Esophagus squamous epithelium (tissue), 5 donors: ENCODE measurements at regions not wholly inside any gene's neighbourhood (a gene's known extent, or its start where the extent isn't known, plus 50 kb on each side); places are given as distances from the start of the nearest gene placed in this dataset.

Experiments
- DNase-seq: peaks from one replicate; lab custom pipeline; 2025; lab: John Stamatoyannopoulos, UW
- H3K27ac ChIP-seq, 4 donors: fragments of 200-600 bp; sonication (generic); one replicate each; pipeline ENCODE4 v1.5.1; 2016 to 2019; ENCODE audit warnings: mild to moderate bottlenecking in 1 of 4
- H3K27me3 ChIP-seq, 4 donors: fragments of 200-600 bp; sonication (generic); 1 replicate in 3 of 4; 2 replicates in 1 of 4; pipeline versions ENCODE4 v1.5.1 to v1.6.0; 2017 to 2021; ENCODE audit warnings: antibody characterized with exemption in 1 of 4
- H3K36me3 ChIP-seq, 3 donors: fragments of 200-600 bp; sonication (generic); one replicate each; pipeline ENCODE4 v1.5.1; 2016 to 2019
- H3K4me1 ChIP-seq, 3 donors: fragments of 200-600 bp; sonication (generic); one replicate each; pipeline ENCODE4 v1.5.1; 2017 to 2019
- H3K4me3 ChIP-seq, 4 donors: fragments of 200-600 bp; sonication (generic); 1 replicate in 3 of 4; 2 replicates in 1 of 4; pipeline ENCODE4 v1.5.1; 2016 to 2019; ENCODE audit warnings: mild to moderate bottlenecking in 2 of 4, moderate library complexity in 1 of 4
- H3K9me3 ChIP-seq, 3 donors: fragments of 200-600 bp; sonication (generic); one replicate each; pipeline ENCODE4 v1.5.1; 2016 to 2019
- CTCF ChIP-seq, 6 experiments: fragments of 450-650 bp in 4 of 6; fragments of 200-600 bp in 2 of 6; sonication (generic) in 2 of 6; IDR thresholded peaks; one replicate each; pipeline ENCODE4 v1.5.1; 2016 to 2019; ENCODE audit warnings: antibody characterized with exemption in 6 of 6, mild to moderate bottlenecking in 4 of 6, moderate library complexity in 4 of 6
- POLR2A ChIP-seq, 4 donors: fragments of 450-650 bp; IDR thresholded peaks; one replicate each; pipeline ENCODE4 v1.6.1; 2017; ENCODE audit warnings: antibody characterized with exemption in 4 of 4, mild to moderate bottlenecking in 4 of 4, moderate library complexity in 3 of 4
- WGBS, 2 donors: methylation state at CpG; one replicate each; pipeline ENCODE4 v1.1.5; 2018; 5-methylcytosine and 5-hydroxymethylcytosine counted together
- intact Hi-C: fragments of 100-400 bp; cut with DNase I; formaldehyde crosslinking; loops from one replicate; pipeline ENCODE4 v1.15.0; 2022
- donor health status: DM: yes; HTN: yes; CAD: no.

GRCh38 chr2:129821445-129821844, 158.0 kb upstream of the RAB6C start:
- TF ChIP-seq POLR2A (IDR thresholded peaks at IDR 0.05): no peak
- TF ChIP-seq CTCF (IDR thresholded peaks at IDR 0.05): no peak
- Histone ChIP-seq H3K27me3 (no peaks in the 10 kb centered on the region), H3K36me3 (no peaks in the 10 kb centered on the region), H3K27ac (no peak overlapping the region), H3K4me3 (no peak overlapping the region), H3K4me1 (peaks cover 0 to 18% (median 0%) of the 10 kb centered on the region in 3 donors), H3K9me3 (no peaks in the 10 kb centered on the region)
- WGBS, 2 donors: 50% methylated on average over 1 of the region's 4 CpGs; no CpG with 5 or more reads in 1 of the 2 donors
- DNase-seq: no peak
- intact Hi-C loops: no loop called here

DNA sequence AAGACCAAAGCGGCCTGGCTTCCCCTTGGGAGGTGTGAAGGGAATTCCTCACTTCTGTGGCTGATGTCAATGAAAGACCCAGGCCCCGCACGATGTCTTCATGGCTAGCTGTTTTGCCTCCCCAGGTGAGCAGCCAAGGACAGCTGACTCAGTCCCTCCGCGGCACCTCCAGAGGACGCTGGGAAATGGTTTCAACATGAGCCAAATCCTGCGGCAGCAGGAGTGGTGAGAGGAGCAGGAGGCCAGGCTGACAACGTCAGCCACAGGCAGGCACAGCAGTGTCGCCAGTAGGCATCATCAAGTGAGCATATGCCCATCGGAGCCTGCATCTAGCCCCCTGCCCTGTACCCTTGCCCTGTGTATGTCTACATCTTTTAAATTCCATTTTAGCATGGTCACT, 156.4 kb upstream of the RAB6C start:
- Histone ChIP-seq H3K27me3 (no peaks in the 10 kb centered on the region), H3K36me3 (no peaks in the 10 kb centered on the region), H3K27ac (no peak overlapping the region), H3K4me1 (peaks cover 0 to 24% (median 0%) of the 10 kb centered on the region in 3 donors), H3K4me3 (no peak overlapping the region), H3K9me3 (no peaks in the 10 kb centered on the region)
- 83 to 89% methylated on average over 5 to 7 of the region's 10 CpGs for WGBS, 2 donors
- no peak for DNase-seq
- TF ChIP-seq POLR2A (IDR thresholded peaks at IDR 0.05) (no peak), CTCF (IDR thresholded peaks at IDR 0.05) (no peak)
- intact Hi-C loops: no loop called here

- DNase-seq: no peak
- no peak for TF ChIP-seq POLR2A (IDR thresholded peaks at IDR 0.05)
- no peak for TF ChIP-seq CTCF (IDR thresholded peaks at IDR 0.05)
- Histone ChIP-seq H3K9me3 (peaks cover 0 to 14% (median 9%) of the 10 kb centered on the region in 3 donors), H3K4me3 (no peak overlapping the region), H3K27ac (no peak overlapping the region), H3K27me3 (no peaks in the 10 kb centered on the region), H3K4me1 (peaks cover 0 to 6% (median 0%) of the 10 kb centered on the region in 3 donors), H3K36me3 (no peaks in the 10 kb centered on the region)
- intact Hi-C loops: no loop called here
- 58 to 65% methylated on average over 4 to 9 of the region's 27 CpGs for WGBS, 2 donors
Observed at GRCh38 chr2:129827311-129828090, 152.0 kb upstream of the RAB6C start.

DNA sequence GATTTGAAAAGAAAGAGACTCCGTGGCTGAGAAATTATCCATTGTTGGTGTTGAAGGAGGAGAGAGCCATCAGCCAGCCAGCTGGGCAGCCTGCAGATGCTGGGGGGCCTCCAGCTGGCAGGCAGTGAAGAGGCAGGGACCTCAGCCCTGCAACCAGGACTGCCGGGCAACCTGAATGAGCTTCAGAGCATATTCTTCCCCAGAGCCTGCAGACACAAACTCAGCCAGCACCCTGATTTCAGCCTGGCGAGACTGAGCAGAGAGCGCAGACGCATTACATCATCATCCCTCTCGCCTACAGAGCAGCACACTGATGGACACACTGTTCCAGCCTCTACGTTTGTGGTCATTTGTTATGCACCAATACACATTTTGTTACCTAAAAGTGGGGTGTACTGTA, 150.7 kb upstream of the RAB6C start:
- no peaks in the 10 kb centered on the region for H3K36me3 ChIP-seq
- TF ChIP-seq POLR2A (IDR thresholded peaks at IDR 0.05) (no peak), CTCF (IDR thresholded peaks at IDR 0.05) (no peak)
- peaks cover 0 to 6% (median 0%) of the 10 kb centered on the region in 3 donors for H3K4me1 ChIP-seq
- intact Hi-C loops: no loop called here
- no peak for DNase-seq
- WGBS, 2 donors: 22 to 74% methylated on average over 2 to 7 of the region's 7 CpGs
- H3K27me3 ChIP-seq: no peaks in the 10 kb centered on the region
- H3K4me3 ChIP-seq: no peak overlapping the region
- no peak overlapping the region for H3K27ac ChIP-seq
- peaks cover 0 to 14% (median 9%) of the 10 kb centered on the region in 3 donors for H3K9me3 ChIP-seq

GRCh38 chr2:129829588-129829987, 149.9 kb upstream of the RAB6C start:
- Histone ChIP-seq H3K27me3 (no peaks in the 10 kb centered on the region), H3K4me1 (peaks cover 0 to 6% (median 0%) of the 10 kb centered on the region in 3 donors), H3K36me3 (no peaks in the 10 kb centered on the region), H3K27ac (no peak overlapping the region), H3K9me3 (peaks cover 0 to 14% (median 9%) of the 10 kb centered on the region in 3 donors), H3K4me3 (no peak overlapping the region)
- intact Hi-C loops: no loop called here
- TF ChIP-seq CTCF (IDR thresholded peaks at IDR 0.05) (no peak), POLR2A (IDR thresholded peaks at IDR 0.05) (no peak)
- 59 to 64% methylated on average over 3 of the region's 3 CpGs for WGBS, 2 donors
- DNase-seq: no peak
